ENCODE measurements at regions not wholly inside any gene's neighbourhood (a gene's known extent, or its start where the extent isn't known, plus 50 kb on each side); places are given as distances from the start of the nearest gene placed in this dataset.
A peak's percentile ranks its signal among the peaks of the same experiment; 100 is the strongest.

DNA sequence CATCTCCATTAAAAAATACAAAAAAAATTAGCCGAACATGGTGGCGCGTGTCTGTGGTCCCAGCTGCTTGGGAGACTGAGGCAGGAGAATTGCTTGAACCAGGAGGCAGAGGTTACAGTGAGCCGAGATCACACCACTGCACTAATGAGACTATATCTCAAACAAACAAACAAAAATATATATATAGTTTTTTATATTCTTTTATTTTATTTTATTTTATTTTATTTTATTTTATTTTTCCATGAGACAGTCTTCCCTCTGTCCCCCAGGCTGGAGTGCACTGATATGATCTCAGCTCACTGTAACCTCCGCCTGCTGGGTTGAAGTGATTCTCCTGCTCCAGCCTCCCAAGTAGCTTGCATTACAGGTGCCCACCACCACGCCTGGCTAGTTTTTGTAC lies 79.5 kb downstream of the IRF2BPL start:
- no peak for DNase-seq (ENCODE audit: low read depth)

DNA sequence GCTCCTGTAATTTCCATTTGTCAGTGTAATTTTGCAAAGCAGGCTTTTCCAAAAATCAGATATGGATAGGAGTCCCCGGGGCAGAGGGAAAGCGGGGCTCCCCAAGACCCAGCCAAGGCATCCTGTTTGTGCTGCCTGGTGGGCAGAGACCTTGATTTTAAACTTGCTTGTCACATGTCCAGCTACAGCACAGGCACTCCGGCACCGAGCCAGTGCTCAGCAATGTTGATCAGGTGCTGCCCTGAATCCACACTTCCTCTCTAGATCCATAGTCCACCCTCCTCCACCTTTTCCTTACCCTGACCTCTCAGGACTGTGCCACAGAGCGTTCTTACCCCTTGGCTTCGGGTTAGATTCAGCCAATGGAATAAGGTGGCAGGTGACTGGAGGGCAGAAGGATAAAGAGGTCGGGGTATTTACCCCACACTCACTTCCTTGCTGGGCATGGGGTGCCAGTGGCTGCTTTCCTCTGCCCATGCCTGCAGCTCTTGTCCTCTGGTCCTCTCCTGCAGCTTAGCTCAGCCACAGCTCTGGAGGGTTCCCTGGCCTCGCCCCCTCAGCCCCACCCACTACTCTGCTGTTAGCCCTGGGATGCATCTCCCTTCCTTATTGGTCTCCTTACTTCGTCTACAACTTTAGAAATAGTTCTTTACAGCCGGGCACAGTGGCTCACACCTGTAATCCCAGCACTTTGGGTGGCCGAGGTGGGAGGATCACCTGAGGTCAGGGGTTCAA lies 80.1 kb downstream of the IRF2BPL start:
- DNase-seq (ENCODE audit: low read depth), result no peak

DNA sequence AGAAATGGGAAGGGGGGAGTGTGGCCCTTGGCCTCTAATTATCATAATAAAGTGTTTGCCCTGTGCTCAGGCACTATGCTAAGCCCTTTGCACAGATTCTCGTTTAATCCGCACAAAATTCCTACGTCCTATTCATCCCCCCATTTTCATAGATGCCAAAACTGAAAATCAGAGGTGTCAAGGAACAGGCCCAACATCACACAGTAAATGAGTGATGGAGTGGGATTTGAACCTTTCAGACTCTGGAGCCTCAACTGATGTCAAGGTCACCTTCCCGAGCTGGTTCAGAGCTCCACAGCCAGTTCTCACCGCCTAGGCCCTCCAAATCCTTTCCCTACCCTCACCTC lies 80.7 kb downstream of the IRF2BPL start:
- DNase-seq (ENCODE audit: low read depth), result no peak

DNA sequence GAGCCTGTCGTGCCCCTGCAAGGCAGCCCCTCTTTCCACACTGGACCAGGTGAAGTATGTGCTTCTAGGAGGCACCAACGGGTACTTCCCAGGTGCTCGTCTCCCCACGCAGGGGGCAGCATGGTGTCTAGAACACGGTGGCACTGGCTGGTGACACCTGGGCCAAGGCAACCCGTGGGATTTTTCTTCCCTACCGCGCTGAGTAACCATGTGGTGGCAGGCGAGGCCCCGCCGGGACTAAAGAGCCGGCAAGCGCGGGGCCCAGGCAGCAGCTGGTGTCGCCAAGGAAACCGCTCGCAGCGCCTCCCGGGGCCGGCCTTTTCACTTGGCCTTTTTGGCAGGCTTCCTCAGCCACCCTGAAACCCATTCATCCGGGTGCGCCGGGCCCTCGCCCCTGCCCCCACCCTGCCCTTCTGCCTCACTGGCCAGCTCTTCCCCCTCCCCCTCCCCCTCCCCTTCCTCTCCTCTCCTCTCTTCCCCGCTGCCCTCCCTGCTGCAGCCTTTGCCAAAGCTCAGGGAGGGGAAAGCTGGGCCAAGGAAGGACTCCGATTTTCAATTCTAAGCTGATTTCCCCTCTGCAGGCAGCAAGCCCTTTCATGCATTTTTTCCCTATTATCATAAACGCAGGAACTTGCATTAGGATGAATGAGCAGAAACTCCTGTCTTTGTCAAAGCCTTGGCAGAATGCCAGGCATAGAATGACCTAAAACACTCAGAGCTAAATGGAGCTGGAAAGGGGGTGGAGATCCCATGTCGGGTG lies 81.2 kb downstream of the IRF2BPL start:
- peak; percentile 65 for DNase-seq (ENCODE audit: low read depth)

DNA sequence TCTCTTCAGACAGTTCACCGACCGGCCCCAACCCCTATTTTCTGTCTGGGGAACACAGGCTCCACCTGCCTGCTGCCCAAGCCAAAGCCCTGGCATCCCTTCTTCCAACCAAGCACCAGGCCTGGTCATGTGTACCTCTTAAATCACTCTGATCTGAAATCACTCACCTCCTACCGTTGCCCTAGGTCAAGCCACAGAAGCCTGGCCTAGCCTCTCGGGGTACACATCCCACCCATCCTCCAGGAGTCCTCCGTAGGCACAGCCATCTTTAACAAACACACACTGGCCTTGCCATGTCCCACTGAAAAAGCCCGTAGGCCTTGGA lies 81.8 kb downstream of the IRF2BPL start:
- DNase-seq (ENCODE audit: low read depth), result no peak

DNA sequence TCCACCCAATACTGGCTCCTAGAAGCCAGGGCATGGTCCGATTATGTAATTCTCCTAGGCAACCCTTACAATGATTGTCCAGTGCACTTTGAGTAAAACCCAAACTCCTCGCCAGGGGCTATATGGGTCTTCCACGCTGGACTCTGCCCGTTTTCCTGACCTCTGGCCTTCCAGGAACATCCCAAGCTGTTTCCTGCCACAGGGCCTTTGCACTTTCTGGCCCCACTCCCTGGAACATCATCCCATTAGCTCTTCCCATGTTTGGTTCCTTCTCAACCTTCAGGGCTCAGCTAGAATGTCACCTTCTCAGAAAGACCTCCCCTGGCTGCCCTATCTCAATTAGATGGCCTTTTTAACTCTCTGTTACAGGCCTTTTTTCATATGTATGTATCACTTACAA lies 85.4 kb downstream of the IRF2BPL start:
- no peak for DNase-seq (ENCODE audit: low read depth)

DNA sequence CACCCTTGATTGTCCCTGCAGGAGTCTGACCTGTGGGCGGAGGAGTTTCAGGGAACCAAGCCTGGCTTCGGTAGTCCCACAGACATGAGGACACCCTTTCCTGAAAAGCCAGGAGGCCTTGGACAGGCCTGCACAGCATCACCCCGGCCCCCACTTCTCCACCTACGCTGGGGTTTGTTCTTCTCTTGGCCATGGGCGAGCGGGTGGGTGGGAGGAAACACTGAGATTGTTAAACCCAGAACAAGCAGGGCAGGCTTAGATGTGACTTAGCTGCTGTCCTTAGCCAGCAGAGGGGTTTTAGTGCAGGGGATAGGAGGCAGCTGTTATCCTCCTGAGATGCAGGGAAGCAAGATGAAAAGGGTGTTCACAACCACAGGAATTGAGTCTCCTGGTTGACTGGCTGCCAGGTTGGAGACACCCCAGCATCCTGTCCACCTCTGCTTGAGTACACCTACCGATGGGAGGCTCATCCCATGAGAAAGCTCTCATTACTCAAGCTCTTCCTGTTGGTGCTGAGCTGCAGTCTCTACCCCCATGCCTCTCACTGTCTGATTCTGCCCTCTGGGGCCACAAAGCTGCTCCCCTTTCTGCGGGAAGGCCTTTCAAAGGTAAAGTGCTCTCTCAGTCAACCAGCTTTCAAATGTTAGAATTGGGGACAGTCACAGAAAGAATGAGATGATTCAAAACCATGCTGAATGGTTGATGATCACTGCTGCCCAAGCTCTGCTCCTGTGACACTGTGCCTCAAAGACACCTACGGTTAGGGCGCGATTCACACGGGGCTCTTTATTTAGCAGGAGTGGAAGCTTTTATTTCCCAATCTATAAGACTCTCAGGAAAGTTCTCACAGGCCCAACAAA lies 86.3 kb downstream of the IRF2BPL start:
- no peak for DNase-seq (ENCODE audit: low read depth)

DNA sequence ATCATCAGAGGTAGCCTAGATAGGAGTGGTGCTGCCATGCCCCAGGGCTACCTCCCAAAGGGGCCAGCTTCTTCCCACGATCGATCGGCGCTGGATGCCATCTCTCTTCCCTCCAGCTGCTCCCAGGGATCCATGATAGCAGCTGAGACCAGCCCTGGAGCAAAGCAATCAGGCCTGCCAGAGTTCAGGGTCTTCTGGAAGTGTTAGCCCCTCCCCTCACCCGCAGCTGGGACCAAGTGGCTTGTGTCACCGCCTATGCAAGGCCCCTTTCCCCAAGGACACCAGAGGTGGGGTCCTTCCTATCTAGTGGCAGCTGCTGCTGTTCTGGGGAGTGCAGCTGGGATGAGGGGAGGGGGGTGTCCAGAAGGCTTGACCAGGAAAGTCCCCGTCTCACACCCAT lies 87.0 kb downstream of the IRF2BPL start:
- no peak for DNase-seq (ENCODE audit: low read depth)

DNA sequence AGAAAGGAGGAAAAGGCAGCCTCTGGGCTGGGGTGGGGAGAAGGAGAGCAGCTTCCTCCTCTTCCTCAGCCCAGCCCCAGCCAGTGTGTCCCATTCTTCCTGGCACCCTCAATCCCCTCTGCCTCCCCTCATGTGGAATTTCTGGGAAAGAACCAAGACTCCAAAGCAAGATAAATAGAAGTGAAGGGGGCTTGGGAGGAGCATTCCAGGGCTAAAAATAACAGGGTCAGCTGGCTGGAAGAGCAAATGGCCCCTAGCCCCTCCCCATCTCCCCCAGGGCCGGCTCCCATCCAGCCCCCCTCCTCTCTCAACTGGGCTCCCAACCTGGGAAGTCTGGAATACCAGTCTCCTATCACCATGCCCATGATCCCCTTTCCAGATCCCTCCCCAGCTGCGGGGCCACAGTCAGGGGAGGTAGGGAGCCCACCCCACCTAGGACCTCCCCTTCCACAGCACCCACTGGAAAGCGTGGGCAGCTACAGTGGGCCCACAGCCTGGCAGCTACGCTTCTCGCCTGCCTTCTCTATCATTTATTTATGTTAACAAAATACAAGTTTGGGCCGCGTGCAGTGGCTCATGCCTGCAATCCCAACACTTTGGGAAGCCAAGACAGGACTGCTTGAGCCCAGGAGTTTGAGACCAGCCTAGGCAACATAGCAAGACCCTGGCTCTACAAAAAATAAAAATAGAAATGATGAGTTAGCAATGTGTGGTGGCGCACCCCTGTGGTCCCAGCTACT lies 88.3 kb downstream of the IRF2BPL start:
- no peak for DNase-seq (ENCODE audit: low read depth)

DNA sequence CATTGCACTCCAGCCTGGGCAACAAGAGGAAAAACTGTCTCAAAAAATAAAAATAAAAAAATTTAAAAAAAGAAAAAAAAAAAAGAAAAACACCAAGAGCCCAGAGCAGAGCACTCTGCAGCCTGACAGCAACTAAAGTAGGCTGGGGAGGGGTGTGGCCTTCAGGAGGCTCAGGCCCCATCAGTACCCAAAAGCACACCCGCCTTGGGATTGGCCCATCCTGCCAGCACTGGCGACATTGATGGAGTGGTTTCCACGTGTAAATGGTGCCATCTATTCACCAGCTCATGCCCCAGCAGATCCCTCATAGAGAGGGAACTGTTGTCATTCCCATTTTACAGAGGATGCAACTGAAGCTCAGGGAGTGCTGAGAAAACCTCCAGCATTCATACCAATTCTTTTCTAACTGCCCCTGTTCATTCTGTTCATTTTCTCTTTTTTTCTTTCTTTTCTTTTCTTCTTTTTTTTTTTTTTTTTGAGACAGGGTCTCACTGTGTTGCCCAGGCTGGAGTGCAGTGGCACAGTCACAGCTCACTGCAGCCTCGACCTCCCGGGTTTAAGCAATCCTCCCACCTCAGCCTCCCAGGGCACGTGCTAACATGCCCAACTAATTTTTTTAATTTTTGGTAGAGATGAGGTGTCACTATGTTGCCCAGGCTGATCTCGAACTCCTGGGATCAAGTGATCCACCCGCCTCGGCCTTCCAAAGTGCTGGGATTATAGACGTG lies 89.3 kb downstream of the IRF2BPL start:
- DNase-seq (ENCODE audit: low read depth), result no peak

DNA sequence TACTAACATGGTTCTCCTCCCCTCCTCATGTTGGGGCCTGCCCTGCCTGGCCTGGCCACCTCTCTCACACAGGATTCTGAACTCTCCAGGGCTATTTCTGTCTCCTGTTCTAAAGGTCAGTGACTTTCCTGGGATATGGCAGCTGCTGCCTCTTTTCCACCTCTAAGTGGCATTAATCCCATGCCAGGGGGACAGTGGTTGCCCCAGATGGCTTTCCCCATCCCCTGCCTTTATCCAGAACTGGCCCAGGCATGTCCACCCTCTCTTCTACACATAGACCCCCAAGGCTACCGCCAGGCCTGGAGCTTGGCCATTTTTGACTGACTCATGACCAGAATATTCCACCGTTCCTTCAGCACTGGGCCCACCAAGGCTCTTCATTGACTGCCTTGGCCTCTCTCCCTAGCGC lies 90.4 kb downstream of the IRF2BPL start:
- no peak for DNase-seq (ENCODE audit: low read depth)

DNA sequence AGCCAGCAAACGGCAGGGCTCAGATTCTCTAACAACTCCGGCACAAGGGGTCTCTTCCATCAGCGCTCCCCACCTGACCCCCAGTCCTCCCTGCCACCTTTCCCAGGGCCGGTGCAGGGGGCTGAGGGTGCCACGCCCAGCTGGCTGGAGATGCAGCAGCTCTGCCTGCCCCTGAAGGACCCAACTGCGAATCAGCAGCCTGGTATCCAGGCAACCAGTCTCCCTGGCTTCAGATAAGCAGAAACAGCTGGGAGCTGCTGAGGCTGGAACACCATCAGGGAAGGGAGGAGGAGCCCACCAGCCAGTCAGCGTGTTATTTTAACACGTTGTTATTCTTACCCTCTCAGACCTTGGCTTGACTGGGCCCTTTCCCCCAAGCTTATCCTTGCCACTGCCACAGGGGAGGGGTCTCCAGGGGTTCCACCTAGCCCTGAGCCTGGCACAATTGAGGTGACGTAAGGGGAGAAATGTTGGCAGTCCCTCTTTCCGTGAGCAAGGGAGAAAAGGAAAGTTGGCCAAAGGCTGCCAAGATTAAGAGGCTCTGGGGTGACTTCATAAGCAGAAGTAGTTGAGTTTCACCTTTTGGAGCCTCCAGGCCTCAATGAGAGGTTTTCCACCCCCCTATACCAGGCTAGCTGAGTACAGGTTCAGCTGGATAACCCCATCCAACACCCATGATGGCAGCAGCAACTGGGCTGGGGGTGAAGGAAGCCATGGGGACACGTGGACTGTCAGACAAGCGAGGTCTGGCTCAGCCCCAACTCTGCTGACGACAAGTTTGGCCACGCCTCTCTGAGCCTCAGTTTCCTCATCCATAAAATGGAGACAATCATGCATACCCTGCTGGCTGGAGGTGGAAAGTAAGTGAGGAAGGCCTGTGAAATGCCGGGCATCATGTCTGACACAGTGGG lies 91.1 kb downstream of the IRF2BPL start:
- DNase-seq (ENCODE audit: low read depth), result no peak

DNA sequence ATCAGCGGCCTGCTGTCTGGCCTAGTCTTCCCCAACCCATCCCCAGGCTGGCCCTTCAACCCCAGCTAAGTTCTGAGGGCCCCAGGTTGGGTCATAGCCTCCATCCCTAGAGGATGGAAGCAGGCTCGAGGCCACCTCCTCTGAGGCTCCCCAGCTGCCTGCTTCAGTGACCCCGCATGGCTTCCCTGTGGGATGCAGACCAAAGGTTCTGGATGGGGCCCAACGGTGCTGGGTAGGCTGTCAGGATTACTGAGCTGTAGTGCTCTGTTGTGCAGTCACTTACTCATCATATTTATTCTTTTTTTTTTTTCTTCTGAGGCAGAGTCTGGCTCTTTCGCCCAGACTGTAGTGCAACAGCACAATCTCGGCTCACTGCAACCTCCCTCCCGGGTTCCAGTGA lies 92.0 kb downstream of the IRF2BPL start:
- DNase-seq (ENCODE audit: low read depth), result no peak

DNA sequence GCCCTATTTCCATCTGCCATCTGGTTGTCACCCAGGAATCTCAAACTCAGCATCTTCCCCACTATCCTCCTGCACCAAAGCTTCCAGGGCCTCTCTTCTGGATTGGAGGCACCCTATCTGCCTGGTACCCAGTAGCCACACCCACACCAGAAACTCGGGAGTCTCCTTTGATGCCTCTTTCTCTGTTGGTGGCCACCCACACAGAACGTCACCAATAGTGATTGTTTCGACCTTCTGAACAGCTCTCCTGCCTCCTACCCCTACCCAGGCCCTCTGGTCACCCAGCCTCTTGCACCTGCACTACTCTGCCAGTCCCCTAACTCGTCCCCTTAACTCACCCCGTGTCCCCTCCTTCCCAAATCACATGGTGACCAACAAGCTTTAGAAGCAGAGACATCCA lies 95.0 kb downstream of the IRF2BPL start:
- no peak for DNase-seq (ENCODE audit: low read depth)

DNA sequence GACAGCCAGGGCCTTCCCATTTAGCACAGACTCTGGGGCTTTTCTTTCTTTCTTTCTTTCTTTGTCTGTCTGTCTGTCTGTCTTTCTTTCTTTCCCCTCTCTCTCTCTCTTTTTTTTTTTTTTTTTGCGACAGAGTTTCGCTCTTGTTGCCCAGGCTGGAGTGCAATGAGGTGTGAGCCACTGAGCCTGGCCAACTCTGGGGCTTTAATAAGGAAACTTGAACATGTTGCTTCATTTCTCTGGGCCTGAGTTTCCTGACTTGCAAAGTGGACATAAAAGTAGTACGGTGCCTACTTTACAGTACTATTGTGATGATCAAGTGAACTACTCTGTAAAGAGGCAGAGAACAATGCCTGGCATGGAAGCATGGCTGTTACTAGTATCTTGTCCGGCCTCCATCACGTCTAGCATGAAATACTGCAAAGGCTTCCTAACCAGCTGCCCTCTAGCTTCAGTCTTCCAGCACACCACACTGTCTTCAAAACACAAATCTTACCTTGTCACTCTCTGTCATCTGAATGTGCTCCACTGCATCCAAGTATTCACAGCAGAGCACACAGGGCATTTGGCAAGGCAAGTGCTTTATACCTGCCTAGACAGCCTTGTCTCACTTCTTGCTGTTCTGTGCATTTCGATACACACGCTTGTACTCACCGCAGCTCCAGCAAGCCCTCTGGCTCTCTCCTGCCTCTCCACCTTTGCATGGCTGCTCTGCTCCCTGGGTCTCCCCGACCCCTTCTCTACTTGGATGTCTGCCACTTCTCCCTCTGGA lies 96.7 kb downstream of the IRF2BPL start:
- DNase-seq (ENCODE audit: low read depth), result no peak

DNA sequence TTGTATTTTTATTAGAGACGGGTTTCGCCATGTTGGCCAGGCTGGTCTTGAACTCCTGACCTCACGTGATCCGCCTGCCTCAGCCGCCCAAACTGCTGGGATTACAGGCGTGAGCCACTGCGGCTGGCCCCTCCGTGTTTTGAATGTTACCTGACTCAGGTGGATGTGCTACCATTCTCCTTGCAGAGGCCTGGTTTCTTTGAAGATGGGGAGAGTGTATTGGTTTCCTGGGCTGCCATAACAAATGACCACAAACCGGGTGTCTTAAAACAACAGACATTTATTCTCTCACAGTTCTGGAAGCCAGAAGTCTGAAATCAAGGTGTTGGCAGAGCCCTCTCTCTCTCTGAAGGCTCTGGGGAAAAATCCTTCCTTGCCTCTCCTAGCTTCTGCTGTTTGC lies 98.0 kb downstream of the IRF2BPL start:
- DNase-seq (ENCODE audit: low read depth), result no peak

DNA sequence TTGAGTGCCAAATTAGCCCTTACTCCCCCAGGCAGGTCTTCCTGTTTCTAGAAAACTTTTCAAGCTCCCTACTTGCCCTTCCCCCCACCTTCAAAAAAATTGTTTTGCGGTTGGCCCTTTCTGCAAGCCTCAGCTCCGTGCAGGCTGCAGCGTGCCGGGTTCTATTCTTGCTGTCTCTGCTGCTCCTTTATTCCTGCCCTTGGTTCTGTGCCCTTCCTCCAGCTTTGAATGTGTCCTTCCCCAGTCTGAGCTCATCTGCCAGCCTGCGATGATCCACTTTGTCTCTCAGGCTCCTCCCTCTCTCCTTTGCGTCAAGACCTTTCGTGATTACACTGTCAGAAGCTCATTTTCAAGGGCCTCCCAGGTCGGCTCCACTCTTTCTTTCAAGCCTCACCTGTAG lies 98.6 kb downstream of the IRF2BPL start:
- peak; percentile 71 for DNase-seq (ENCODE audit: low read depth)

DNA sequence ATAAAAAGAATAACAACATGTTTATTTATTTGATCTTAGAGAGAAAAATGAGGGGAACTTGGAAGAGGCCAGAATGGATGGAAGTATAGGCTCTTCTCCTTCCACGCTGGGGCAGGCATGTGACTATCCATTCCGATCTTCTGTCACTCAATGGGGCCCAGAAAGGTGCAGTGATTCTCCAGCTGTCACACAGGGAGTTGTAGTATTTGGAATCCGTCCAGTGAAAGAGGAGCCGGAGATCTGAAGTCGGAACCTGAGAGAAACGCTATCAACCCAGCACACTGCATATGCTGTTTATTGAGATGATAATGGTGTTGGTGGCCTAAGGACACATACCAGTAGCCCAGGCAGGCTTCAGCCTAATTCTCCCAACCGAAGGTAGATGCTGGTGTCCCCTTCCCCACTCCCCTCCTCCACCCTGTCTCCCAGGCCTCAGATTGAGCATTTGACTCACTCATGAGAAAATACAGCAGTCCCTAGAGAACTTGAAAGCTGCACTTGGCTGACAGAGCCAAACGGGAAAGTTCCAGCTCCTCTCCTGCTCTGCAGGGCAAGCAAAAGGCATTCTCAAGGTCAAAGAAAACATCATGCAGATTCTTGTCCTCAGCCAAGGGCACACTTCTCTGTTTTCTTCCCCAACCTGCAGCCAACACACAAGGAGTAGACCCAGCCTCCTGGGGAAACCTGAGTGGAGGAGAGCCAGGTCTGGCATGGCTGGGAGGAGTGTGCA lies 100.4 kb downstream of the IRF2BPL start:
- no peak for DNase-seq (ENCODE audit: low read depth)

All from T follicular helper cell (primary cell).